Effector memory CD4-positive, alpha-beta T cell (primary cell): ENCODE measurements at regions not wholly inside any gene's neighbourhood (a gene's known extent, or its start where the extent isn't known, plus 50 kb on each side); places are given as distances from the start of the nearest gene placed in this dataset.

Source experiments
- DNase-seq, 3 donors: peaks; one replicate each; pipeline ENCODE4 v3.0.0-alpha.2; 2020
- H3K27ac ChIP-seq: 2 replicates; pipeline ENCODE4 v1.7.0; 2013; ENCODE audit warnings: mild to moderate bottlenecking, low read length, moderate library complexity; ENCODE audit not compliant: insufficient read depth, poor library complexity, severe bottlenecking
- H3K27me3 ChIP-seq: replicated peaks from 2 replicates; pipeline ENCODE4 v1.7.0; 2013; ENCODE audit warnings: mild to moderate bottlenecking, low read length; ENCODE audit not compliant: insufficient read depth, control insufficient read depth, poor library complexity, severe bottlenecking
- H3K36me3 ChIP-seq: 2 replicates; pipeline ENCODE4 v1.7.0; 2013; ENCODE audit warnings: mild to moderate bottlenecking, low read length, moderate library complexity; ENCODE audit not compliant: control insufficient read depth, insufficient read depth
- H3K4me1 ChIP-seq: 2 replicates; pipeline ENCODE4 v1.7.0; 2013; ENCODE audit warnings: low read length, mild to moderate bottlenecking; ENCODE audit not compliant: control insufficient read depth, insufficient read depth, poor library complexity, severe bottlenecking
- H3K4me3 ChIP-seq: 2 replicates; pipeline ENCODE4 v1.7.0; 2013; ENCODE audit warnings: low read length, low read depth, mild to moderate bottlenecking; ENCODE audit not compliant: insufficient read depth, poor library complexity, severe bottlenecking
- H3K9me3 ChIP-seq: 2 replicates; pipeline ENCODE4 v1.7.0; 2013; ENCODE audit warnings: mild to moderate bottlenecking, low read length, moderate library complexity; ENCODE audit not compliant: control insufficient read depth

- Histone ChIP-seq H3K36me3 (no peaks in the 10 kb centered on the region), H3K9me3 (no peaks in the 10 kb centered on the region), H3K4me3 (no peak overlapping the region), H3K27me3 (peaks cover 1% of the 10 kb centered on the region), H3K27ac (no peak overlapping the region), H3K4me1 (no peaks in the 10 kb centered on the region)
- no peak for DNase-seq
Observed at GRCh38 chr13:59442944-59443486, 720.7 kb downstream of the DIAPH3 start.

GRCh38 chr13:59444210-59444857 lies 719.4 kb downstream of the DIAPH3 start:
- H3K4me1 ChIP-seq: no peaks in the 10 kb centered on the region
- H3K36me3 ChIP-seq: no peaks in the 10 kb centered on the region
- H3K9me3 ChIP-seq: no peaks in the 10 kb centered on the region
- DNase-seq: no peak
- no peak overlapping the region for H3K27ac ChIP-seq
- H3K27me3 ChIP-seq: no peaks in the 10 kb centered on the region
- H3K4me3 ChIP-seq: no peak overlapping the region

- H3K9me3 ChIP-seq: no peaks in the 10 kb centered on the region
- no peak overlapping the region for H3K4me3 ChIP-seq
- no peak for DNase-seq
- H3K27me3 ChIP-seq: no peaks in the 10 kb centered on the region
- H3K4me1 ChIP-seq: no peaks in the 10 kb centered on the region
- H3K27ac ChIP-seq: no peak overlapping the region
- H3K36me3 ChIP-seq: no peaks in the 10 kb centered on the region
Observed at GRCh38 chr13:59445812-59446211, 717.9 kb downstream of the DIAPH3 start.

- Histone ChIP-seq H3K4me1 (no peaks in the 10 kb centered on the region), H3K27ac (no peak overlapping the region), H3K9me3 (no peaks in the 10 kb centered on the region), H3K36me3 (no peaks in the 10 kb centered on the region), H3K27me3 (no peaks in the 10 kb centered on the region), H3K4me3 (no peak overlapping the region)
- DNase-seq: no peak
Observed at GRCh38 chr13:59446391-59446790, 717.3 kb downstream of the DIAPH3 start.

GRCh38 chr13:59447031-59447430 lies 716.7 kb downstream of the DIAPH3 start:
- no peak overlapping the region for H3K27ac ChIP-seq

GRCh38 chr13:59447846-59448620 lies 715.7 kb downstream of the DIAPH3 start:
- Histone ChIP-seq H3K4me1 (no peaks in the 10 kb centered on the region), H3K4me3 (no peak overlapping the region), H3K27ac (no peak overlapping the region), H3K27me3 (no peaks in the 10 kb centered on the region), H3K9me3 (no peaks in the 10 kb centered on the region), H3K36me3 (no peaks in the 10 kb centered on the region)
- DNase-seq: no peak

More at GRCh38 chr13:59447031-59447430, 716.7 kb downstream of the DIAPH3 start:
- Histone ChIP-seq H3K4me1 (no peaks in the 10 kb centered on the region), H3K27me3 (no peaks in the 10 kb centered on the region), H3K9me3 (no peaks in the 10 kb centered on the region), H3K4me3 (no peak overlapping the region), H3K36me3 (no peaks in the 10 kb centered on the region)
- no peak for DNase-seq

GRCh38 chr13:59449750-59450149 lies 714.0 kb downstream of the DIAPH3 start:
- no peaks in the 10 kb centered on the region for H3K9me3 ChIP-seq
- H3K4me1 ChIP-seq: no peaks in the 10 kb centered on the region
- no peaks in the 10 kb centered on the region for H3K36me3 ChIP-seq
- no peak for DNase-seq
- no peak overlapping the region for H3K27ac ChIP-seq
- no peaks in the 10 kb centered on the region for H3K27me3 ChIP-seq
- H3K4me3 ChIP-seq: no peak overlapping the region

GRCh38 chr13:59450229-59450628 lies 713.5 kb downstream of the DIAPH3 start:
- Histone ChIP-seq H3K36me3 (no peaks in the 10 kb centered on the region), H3K4me1 (no peaks in the 10 kb centered on the region), H3K27ac (no peak overlapping the region), H3K27me3 (no peaks in the 10 kb centered on the region), H3K9me3 (no peaks in the 10 kb centered on the region), H3K4me3 (no peak overlapping the region)
- DNase-seq: no peak

GRCh38 chr13:59451236-59451635 lies 712.5 kb downstream of the DIAPH3 start:
- Histone ChIP-seq H3K4me1 (no peaks in the 10 kb centered on the region), H3K27me3 (no peaks in the 10 kb centered on the region), H3K36me3 (no peaks in the 10 kb centered on the region), H3K9me3 (no peaks in the 10 kb centered on the region), H3K27ac (no peak overlapping the region), H3K4me3 (no peak overlapping the region)
- no peak for DNase-seq

- H3K27me3 ChIP-seq: no peaks in the 10 kb centered on the region
- no peak overlapping the region for H3K4me3 ChIP-seq
- H3K36me3 ChIP-seq: no peaks in the 10 kb centered on the region
- H3K4me1 ChIP-seq: no peaks in the 10 kb centered on the region
- no peaks in the 10 kb centered on the region for H3K9me3 ChIP-seq
- no peak overlapping the region for H3K27ac ChIP-seq
- no peak for DNase-seq
Observed at GRCh38 chr13:59452189-59452890, 711.4 kb downstream of the DIAPH3 start.
